Kidney (tissue), 13 donors: ENCODE measurements at regions not wholly inside any gene's neighbourhood (a gene's known extent, or its start where the extent isn't known, plus 50 kb on each side); places are given as distances from the start of the nearest gene placed in this dataset.
"Not testable (repeated sequence)": the region's sequence is repeated elsewhere in the genome, so short reads cannot be mapped to it uniquely, and the experiment has no call there.

Experiments used
- DNase-seq, 5 donors: peaks; one replicate each; pipeline ENCODE4 v3.0.0-alpha.2; 2013 to 2020
- FAIRE-seq: peaks from 2 replicates; lab custom pipeline; 2012; peaks lifted over from hg19 to GRCh38; lab: Jason Lieb, UNC
- H3K27ac ChIP-seq, 2 donors: one replicate each; pipeline ENCODE4 v1.7.0; 2013; ENCODE audit warnings: low read depth in 2 of 2, low read length in 2 of 2, inconsistent platforms in 1 of 2
- H3K27me3 ChIP-seq: one replicate; pipeline ENCODE4 v1.7.1; 2013; ENCODE audit warnings: low read length, inconsistent platforms; ENCODE audit not compliant: control insufficient read depth, insufficient read depth
- H3K36me3 ChIP-seq, 3 donors: one replicate each; pipeline versions ENCODE4 v1.7.0 to v1.7.1; 2013; ENCODE audit warnings: low read length in 3 of 3, control low read depth in 1 of 3, inconsistent platforms in 1 of 3; ENCODE audit not compliant: insufficient read depth in 3 of 3, control insufficient read depth in 2 of 3
- H3K4me1 ChIP-seq, 3 donors: one replicate each; pipeline versions ENCODE4 v1.7.0 to v1.7.1; 2013; ENCODE audit warnings: low read length in 3 of 3, inconsistent platforms in 1 of 3, low read depth in 1 of 3; ENCODE audit not compliant: control insufficient read depth in 2 of 3, insufficient read depth in 2 of 3
- H3K4me3 ChIP-seq, 3 donors: one replicate each; pipeline versions ENCODE4 v1.7.0 to v1.8.1; 2013; ENCODE audit warnings: low read length in 3 of 3, control low read depth in 1 of 3, inconsistent platforms in 1 of 3
- H3K9ac ChIP-seq, 3 donors: one replicate each; pipeline versions ENCODE4 v1.7.0 to v1.7.1; 2013; ENCODE audit warnings: low read length in 3 of 3, control low read depth in 1 of 3, inconsistent platforms in 1 of 3
- H3K9me3 ChIP-seq, 3 donors: one replicate each; pipeline versions ENCODE4 v1.7.0 to v1.7.1; 2013; ENCODE audit warnings: low read length in 3 of 3, control low read depth in 1 of 3, inconsistent platforms in 1 of 3; ENCODE audit not compliant: control insufficient read depth in 2 of 3, insufficient read depth in 1 of 3
- intact Hi-C: fragments of 100-400 bp; cut with DNase I; formaldehyde crosslinking; loops from one replicate; pipeline ENCODE4 v1.11.1; 2022
- TF ChIP-seq, protein P1 (sequence below): IDR thresholded peaks from 3 replicates; pipeline ENCODE4 v1.5.1; 2012; ENCODE audit warnings: mild to moderate bottlenecking, moderate library complexity, borderline replicate concordance; ENCODE audit not compliant: insufficient read depth; ENCODE audit errors: extremely low read depth
- donor health status: control.
- donor health status: control.
- donor health status: control.
- donor health status: control.
- donor health status: control.
- donor health status: DM: yes; HTN: yes; CAD: no.
- donor health status: Normal renal cell carcinoma (clear cell type).

DNA sequence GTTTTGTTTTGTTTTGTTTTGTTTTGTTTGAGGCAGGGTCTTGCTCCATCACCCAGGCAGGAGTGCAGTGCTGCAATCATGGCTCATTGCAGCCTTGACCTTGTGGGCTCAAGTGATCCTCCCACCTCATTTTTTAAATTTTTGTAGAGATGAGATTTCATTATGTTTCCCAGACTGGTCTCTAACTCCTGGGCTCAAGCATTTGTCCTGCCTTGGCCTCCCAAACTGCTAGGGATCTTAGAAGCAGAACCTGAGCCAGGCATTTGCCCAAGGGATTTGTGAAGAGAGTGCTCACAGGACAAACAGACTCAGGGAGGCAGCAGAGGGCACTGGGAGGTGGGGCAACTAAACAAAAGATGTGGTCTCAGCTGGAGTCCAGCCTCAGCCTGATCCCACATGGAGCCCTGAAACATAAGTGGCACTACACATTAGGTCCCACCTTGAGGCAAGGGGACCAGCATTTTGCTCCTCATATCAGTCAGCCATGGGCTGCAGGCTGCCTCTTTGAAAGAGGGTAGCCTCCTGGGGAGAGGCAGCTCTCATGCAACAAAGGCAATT is 86.2 kb upstream of the CMKLR1 start:
- Histone ChIP-seq H3K9ac (no peak overlapping the region), H3K9me3 (no peaks in the 10 kb centered on the region), H3K4me3 (no peak overlapping the region), H3K36me3 (no peaks in the 10 kb centered on the region), H3K27me3 (no peaks in the 10 kb centered on the region), H3K27ac (no peak overlapping the region), H3K4me1 (no peaks in the 10 kb centered on the region)
- DNase-seq (peak in 2 of 5 donors; percentile 26 to 37), FAIRE-seq (no peak)
- intact Hi-C loops: no loop called here
- TF ChIP-seq, protein P1, sequence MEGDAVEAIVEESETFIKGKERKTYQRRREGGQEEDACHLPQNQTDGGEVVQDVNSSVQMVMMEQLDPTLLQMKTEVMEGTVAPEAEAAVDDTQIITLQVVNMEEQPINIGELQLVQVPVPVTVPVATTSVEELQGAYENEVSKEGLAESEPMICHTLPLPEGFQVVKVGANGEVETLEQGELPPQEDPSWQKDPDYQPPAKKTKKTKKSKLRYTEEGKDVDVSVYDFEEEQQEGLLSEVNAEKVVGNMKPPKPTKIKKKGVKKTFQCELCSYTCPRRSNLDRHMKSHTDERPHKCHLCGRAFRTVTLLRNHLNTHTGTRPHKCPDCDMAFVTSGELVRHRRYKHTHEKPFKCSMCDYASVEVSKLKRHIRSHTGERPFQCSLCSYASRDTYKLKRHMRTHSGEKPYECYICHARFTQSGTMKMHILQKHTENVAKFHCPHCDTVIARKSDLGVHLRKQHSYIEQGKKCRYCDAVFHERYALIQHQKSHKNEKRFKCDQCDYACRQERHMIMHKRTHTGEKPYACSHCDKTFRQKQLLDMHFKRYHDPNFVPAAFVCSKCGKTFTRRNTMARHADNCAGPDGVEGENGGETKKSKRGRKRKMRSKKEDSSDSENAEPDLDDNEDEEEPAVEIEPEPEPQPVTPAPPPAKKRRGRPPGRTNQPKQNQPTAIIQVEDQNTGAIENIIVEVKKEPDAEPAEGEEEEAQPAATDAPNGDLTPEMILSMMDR: no peak

DNA sequence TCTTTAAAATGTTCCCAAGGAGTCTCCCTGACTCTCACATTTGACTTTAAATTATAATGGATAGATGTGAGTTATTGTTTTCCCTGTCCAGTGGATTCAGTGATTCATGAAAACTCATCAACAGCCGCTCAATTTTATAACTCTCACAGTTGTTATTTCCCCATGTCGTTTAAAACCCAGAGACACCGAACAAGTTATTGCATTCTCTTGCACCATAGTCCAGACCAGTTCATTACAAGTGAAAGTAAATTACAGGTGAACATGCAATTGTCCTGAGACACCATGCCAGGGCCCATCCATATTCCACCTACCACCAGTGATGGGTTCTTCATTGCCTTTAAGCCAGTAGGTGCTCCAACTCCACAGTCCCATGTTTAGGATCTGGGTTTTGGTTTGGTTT is 85.7 kb upstream of the CMKLR1 start:
- TF ChIP-seq, protein P1: no peak
- Histone ChIP-seq H3K9ac (no peak overlapping the region), H3K27ac (no peak overlapping the region), H3K4me1 (no peaks in the 10 kb centered on the region), H3K27me3 (no peaks in the 10 kb centered on the region), H3K36me3 (no peaks in the 10 kb centered on the region), H3K4me3 (no peak overlapping the region), H3K9me3 (no peaks in the 10 kb centered on the region)
- DNase-seq (no peak), FAIRE-seq (no peak)
- intact Hi-C loops: no loop called here

DNA sequence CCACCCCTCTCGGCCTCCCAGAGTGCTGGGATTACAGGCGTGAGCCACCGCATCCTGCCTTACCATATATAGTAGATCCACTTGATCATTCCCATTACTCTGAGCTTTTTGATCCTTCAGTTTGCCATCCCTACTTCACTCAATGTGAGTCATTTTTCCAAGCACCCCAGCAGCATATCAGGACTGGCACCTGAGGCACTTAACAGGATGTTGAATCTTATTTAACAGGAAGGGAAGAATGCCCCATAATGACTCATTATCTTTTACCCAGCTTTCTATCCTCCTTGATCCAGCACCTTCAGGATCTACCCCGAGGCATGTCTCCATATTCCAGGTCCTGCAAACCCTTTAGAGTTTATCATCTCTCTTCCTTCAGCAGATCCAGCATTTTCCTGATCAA is 84.9 kb upstream of the CMKLR1 start:
- Histone ChIP-seq H3K27me3 (no peaks in the 10 kb centered on the region), H3K9me3 (no peaks in the 10 kb centered on the region), H3K4me1 (no peaks in the 10 kb centered on the region), H3K36me3 (no peaks in the 10 kb centered on the region), H3K9ac (no peak overlapping the region), H3K4me3 (no peak overlapping the region), H3K27ac (no peak overlapping the region)
- FAIRE-seq (no peak), DNase-seq (no peak)
- intact Hi-C loops: no loop called here
- TF ChIP-seq, protein P1: no peak

DNA sequence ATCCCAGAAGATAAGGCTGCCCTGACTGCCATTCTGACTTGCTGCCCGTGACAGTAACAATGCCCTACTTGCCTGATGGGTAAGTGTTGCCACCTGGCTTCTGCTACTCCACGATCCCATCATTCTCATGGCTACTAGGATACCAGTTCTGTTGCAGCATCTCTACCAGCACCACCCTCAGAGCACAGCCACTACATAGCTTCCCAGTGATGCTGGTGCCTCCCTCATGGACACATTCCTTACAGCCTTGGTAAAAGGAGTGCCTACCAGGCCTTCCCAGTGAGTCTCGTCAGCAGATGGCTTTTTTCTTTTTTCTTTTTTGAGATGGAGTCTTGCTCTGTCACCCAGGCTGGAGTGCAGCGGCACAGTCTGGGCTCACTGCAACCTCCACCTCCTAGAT is 84.4 kb upstream of the CMKLR1 start:
- no peaks in the 10 kb centered on the region for H3K27me3 ChIP-seq
- H3K4me3 ChIP-seq: no peak overlapping the region
- H3K9ac ChIP-seq: no peak overlapping the region
- intact Hi-C loops: no loop called here
- no peak overlapping the region for H3K27ac ChIP-seq
- H3K4me1 ChIP-seq: no peaks in the 10 kb centered on the region
- no peaks in the 10 kb centered on the region for H3K9me3 ChIP-seq
- DNase-seq: no peak
- FAIRE-seq: no peak
- TF ChIP-seq, protein P1: no peak
- no peaks in the 10 kb centered on the region for H3K36me3 ChIP-seq

DNA sequence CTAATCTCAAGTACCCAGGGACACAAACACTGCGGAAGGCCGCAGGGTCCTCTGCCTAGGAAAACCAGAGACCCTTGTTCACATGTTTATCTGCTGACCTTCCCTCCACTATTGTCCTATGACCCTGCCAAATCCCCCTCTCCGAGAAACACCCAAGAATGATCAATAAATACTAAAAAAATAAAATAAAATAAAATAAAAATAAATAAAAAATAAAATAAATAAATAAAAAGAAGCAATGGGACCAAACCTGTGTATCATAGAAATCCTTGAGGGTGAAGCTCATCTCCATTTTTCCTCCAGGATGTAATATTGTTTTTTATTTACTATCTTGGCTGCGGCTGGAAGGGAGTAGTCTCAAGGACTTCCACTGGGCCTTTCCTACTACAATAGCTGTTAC is 82.0 kb upstream of the CMKLR1 start:
- H3K27ac ChIP-seq, H3K27me3 ChIP-seq, H3K36me3 ChIP-seq, H3K4me3 ChIP-seq, FAIRE-seq, H3K9me3 ChIP-seq, H3K9ac ChIP-seq, DNase-seq, H3K4me1 ChIP-seq, intact Hi-C loops: not testable (repeated sequence)
